Dermis microvascular lymphatic vessel endothelial cell (primary cell): ENCODE measurements at regions not wholly inside any gene's neighbourhood (a gene's known extent, or its start where the extent isn't known, plus 50 kb on each side); places are given as distances from the start of the nearest gene placed in this dataset.

Source experiments
- DNase-seq, 2 donors: peaks; one replicate each; pipeline versions ENCODE4 v3.0.0 to v3.0.0-alpha.2; 2010; ENCODE audit warnings: low read depth in 2 of 2

DNA sequence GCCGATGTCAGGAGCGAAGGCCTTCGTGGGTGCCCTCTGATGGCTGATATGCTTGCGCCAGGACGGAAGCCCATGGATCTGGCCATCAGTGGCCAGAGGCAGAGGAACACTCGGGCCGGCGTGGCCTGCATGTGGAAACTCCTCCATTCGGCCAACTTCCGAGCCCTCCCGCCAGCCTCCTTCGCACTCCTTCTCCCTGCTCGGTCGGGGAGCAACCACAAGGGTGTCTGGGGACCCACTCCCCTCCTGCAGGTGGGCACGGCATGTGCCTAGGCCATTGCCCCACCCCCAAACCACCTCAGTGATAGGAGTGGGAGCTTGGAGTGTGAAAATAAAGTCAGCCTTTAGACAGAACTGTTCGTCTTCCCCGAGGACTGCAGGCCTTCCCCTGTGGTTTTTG, 231.3 kb downstream of the BCL11B start:
- DNase-seq: no peak

DNA sequence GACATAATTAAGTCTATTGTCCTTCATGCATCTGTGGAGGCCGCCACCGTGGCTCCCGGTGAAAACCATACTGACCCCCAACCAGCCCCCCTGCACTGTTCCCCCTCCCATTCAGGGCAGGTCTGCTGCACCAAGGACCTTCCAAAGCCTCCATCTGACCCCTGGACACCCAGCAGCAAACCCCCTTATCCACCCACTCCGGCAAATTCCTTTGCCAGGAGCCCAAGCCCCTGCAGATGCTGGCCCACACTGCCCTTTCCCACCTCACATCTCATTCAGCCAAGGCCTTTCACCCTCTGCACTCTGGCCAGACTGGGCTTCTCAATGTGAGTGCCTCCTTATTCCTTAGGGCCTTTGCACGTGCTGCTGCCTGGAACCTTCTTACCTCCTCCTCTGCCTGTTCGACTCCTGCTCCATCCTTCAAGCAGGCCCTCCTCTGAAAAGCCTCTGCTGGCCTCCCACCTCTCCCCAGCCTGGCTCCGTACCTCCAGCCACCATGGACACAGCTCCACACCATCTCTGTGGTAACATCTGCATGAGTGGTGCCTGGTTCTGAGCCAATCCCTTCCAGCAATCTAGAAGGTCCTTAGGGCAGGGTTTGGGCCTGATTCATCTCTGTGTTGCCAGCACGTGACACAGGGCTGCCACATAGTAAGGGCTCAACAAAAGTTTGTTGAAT, 230.7 kb downstream of the BCL11B start:
- no peak for DNase-seq

DNA sequence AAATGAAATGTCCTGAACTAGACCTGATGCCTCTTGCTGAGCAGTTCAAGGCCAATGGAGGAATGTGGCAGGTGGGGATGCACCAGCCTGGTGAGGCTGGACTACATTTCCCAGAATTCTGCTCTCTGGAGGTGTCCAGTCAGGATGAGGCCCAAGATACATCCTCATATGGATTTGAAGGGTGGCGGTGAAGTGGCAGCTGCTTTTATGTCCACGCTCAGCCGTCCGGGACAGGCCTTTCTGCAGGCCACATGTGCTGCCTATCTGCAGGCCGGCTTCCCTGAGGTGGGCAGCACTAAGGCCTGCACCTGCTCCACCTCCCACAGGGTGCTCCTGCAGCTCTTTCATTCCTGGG, 230.2 kb downstream of the BCL11B start:
- DNase-seq: no peak

DNA sequence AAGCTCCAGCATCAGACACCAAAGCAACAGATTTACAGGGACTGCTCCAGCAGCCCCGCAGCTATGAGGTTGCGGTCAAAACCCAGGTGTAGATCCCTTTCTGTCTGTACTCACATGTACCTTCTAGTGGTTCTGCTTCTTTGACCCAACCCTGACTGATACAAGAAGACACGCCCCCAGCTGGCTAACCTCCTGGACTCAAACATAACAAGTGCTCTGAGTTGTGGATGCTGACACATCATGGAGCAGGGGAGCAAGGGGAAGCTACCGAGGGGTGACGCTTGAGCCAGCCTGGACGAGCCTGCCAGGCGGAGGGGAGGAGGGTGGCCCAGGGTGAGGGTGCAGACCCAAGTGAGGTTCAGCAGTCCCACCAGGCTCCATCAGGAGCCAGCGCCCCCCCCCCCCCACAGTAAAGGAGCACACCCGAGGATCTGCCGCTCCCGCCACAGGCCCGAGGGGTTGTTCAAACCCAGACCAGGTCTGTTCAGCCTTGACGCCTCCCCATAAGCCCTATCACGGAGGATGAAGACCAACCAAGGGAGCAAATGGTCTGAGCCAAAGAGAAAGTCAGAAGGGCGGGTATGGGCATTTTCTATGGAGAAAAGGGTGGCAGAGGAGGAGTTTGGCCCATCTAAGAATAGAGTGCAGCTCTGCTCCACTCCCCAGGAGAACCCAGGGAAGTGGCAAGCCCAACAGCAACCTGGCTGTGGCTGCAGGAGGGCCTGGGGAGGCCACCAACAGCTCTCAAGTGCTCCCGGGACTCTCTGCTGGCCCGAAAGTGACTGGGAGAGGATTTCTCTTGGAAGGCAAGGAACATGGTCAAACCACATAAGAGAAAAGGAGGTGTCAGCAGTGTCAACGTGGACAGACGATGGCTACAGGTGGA, 229.4 kb downstream of the BCL11B start:
- no peak for DNase-seq

DNA sequence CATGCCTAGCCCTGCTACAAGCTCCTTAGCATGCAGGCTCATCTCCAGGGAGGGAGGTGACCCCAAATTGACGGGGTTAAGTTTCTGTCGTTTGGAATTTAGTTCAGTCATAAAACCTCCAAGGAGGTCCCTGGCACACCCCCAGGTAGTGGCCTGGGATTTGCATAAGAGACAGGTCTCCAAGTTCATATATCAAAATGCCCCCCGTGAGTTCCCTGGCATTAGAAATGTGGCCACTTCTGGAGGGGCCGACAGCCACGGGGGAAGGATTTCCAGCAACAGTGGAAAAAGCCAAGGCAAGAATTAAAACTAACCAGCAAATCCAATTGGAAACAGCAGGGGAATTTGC, 228.8 kb downstream of the BCL11B start:
- DNase-seq: no peak

GRCh38 chr14:99043756-99044155, 228.2 kb downstream of the BCL11B start:
- no peak for DNase-seq

DNA sequence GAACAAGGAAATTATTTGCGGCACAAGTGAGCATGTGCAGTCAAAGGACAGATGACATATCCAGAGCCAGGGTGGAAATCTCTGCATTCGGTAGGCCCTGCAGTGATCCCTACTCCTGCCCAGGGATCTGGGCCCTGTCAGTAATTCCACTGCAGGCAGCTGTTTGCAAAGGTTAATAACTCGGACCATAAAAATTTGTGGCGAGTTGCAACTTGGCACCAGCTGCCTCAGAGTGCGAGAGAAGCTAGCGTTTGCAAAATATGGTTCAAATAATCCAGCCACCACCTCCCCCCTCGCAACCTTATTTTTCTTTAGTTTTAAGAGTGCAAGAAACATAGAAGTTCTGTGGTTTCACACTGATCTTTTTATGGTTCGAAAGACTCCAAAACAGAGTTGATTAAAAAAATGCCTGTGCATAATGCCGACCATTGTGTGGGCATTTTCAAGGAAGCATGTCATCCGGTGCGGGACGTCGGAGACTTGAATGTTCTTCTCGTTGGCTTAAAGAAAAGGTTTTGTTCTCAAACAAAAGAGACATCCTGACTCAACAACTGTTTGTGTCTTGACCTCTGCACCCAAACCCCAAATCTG, 224.5 kb downstream of the BCL11B start:
- DNase-seq: no peak

- no peak for DNase-seq
Measured at GRCh38 chr14:99050309-99050708, 221.7 kb downstream of the BCL11B start.

- DNase-seq: no peak
Measured at GRCh38 chr14:99052467-99052866, 219.5 kb downstream of the BCL11B start.

GRCh38 chr14:99055019-99055418, 217.0 kb downstream of the BCL11B start:
- no peak for DNase-seq

DNA sequence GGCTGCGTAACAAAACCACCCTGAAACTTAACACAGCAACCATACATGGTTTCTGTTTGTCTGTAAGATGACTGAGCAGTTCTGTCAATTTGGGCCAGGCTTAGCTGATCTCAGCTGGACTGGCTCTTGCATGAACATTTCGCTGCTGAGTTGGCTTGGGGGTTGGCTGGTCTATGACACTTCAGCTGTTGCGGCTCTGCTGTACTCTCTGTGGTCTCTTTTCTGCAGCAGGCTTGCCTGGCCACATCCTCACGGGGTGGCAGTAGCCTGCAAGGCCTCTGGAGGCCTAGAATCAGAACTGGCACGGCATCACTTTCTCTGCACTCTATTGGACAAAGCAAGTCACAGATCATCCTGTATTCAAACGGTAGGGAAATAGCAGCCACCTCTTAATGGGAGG, 216.2 kb downstream of the BCL11B start:
- DNase-seq: no peak

DNA sequence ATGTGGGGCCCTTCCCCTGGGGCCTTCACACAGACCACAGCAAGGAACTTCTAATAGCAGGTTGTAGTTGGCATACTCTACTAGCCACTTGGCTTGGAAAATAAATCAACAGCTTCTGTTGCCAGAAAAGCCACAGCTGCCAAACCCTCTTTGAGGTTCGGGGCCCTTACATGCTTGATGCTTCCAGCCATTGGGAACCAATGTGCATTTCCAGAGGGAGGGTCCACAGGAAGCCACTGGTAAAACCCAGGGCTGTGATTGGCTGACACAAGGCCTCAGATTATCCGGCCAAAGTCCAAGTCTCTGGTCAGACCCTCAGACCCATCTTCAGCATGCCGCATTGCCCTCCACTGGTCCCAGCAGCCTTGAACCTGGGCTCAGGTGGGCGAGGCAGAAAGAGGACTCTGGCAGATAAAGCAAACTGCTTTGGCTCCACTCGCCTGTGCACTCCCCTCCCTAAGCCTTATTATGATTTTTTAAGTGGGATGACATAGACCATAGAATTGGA, 214.4 kb downstream of the BCL11B start:
- DNase-seq: no peak

DNA sequence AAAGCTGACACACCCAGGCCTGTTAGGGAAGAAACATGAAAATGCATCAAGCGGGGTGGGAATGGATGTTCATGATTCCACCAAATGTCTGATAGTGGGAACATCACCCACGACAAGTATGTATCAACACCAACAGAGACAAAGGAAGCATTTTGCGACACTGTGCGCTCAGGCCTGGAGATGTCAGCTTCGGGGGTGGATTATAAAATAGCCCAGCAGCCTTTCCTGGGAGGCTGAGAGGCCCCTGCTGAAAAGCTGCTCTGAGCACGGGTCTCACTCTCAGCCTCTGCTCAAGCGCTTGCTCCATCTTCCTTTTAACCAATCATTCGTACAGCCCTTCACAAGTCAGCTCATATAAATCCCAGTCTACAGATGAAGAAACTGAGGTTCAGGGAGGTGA, 213.5 kb downstream of the BCL11B start:
- DNase-seq: no peak

DNA sequence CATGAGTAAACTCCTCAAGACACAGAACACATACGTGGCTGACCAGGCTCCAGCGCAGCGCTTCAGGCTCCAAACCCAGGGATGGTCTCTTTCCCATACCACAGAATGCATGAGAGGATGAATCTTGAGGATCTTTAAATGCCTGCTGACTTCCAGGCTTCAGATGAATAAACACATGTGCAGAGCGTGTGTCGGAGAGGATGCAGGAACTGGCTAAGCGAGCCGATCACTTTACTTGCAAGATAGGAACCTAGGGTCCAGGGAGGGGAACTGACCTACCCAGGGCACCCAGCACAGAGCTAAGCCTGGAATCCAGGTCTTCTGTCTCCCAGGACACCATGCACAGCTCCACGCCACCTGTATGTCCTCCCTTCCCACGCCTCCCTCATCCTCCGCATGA, 209.8 kb downstream of the BCL11B start:
- no peak for DNase-seq

DNA sequence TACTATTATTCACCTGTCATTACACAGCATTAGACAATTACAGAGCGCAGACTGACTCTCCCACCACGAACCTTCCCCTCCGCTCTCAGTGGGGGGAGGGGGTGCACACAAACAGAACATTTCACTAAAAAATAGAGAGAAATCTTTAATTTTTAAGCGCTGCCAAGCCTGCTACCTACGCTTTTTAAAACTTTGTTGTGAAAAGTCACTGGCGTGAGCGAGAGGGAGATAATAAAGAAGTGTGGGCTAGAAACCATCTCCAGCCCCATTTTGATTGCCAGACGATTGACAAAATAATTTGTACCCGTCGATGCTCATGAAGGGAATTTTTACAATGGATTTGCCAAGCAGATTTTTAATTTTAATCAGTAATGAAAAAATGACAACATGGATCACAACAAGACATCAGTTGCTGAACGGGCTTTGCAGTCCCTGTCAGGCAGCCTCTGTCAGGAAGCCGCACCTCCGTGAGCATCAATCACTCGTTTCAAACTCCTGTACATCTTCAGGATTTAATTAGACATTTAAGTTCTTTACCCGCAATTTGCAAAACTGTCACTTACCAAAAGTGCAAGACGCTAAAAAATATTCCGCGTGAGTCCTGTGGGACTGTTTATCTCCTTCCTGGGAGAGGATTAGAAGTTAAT, 209.1 kb downstream of the BCL11B start:
- DNase-seq: no peak

GRCh38 chr14:99063620-99064225, 208.3 kb downstream of the BCL11B start:
- DNase-seq: no peak

DNA sequence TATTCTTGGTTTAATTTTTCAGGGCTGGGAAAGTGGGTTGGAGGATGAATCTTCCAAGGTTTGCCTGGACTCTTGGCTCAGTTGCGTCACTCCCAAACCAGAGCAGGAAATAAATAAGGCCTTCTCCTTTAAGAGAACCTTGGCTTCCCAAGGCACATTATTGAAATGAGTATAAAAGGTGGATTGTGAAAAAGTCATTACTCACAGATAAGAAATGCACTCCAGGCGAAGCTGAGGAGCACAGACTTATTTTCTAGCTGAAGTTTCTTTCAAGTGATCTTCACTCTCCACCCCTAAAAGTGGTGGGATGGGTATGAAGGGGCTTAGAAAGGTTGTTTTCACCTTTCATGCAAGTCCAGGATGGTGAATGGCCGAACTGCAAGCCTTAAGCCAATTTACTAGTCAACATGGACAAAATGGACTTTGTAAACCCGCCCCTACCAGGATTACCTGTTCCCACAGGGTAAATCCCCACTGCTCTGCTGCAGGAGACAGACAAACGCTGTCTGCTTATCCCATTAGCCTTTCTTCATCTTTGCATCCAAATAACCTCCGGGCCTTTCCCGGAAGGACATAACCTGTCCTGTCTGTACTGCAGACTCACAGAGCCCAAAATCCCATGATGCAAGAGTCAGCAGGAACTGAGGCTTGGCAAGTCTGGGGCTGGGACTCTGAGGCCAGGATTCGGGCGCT, 207.6 kb downstream of the BCL11B start:
- DNase-seq: no peak

- DNase-seq: no peak
Measured at GRCh38 chr14:99065551-99065950, 206.4 kb downstream of the BCL11B start.

DNA sequence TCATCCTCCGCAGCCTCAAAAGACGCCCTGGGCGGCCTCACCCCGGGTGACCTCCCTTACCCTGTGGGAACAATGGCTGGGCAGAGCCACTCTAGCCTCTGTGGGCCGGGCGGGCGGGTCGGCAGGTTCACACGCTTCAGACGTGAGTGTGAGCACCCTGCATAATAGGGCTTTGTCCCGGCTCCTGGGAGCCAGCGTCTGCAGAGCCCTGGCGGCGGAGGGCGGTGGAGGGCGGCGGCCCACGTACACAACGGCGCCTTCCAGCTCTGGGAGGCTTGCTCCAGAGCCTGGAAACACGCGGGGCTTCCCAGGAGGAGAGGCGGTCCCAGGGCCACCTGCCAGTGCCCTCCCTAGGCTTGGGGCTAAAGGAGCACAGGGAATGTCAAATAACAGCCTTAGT, 205.6 kb downstream of the BCL11B start:
- no peak for DNase-seq

DNA sequence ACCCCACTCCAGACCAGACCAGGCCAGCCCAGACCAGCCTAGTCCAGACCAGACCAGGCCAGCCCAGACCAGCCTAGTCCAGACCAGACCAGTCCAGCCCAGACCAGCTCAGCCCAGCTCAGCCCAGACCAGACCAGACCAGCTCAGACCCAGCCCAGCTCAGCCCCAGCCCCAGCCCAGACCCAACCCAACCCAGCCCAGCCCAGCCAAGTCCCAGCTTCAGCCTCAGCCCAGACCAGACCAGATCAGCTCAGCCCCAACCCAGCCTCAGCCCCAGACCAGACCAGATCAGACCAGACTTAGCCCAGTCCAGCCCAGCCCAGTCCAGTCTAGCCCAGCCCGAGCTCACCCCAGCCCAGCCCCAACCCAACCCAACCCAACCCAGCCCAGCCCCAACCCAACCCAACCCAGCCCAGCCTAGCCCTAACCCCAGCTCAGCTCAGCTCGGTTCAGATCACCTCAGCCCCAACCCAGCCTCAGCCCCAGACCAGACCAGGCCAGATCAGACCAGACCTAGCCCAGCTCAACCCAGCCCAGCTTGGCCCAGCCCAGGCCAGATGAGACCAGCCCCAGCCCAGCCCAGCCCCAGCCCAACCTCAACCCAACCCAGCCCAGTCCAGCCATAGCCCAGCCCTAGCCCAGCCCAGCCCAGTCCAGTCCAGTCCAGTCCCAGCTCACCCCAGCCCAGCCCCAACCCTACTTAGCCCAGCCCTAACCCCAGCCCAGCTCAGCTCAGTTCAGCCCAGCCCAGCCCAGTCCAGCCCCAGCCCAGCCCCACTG, 204.7 kb downstream of the BCL11B start:
- no peak for DNase-seq
